ENCODE measurements at regions not wholly inside any gene's neighbourhood (a gene's known extent, or its start where the extent isn't known, plus 50 kb on each side); places are given as distances from the start of the nearest gene placed in this dataset.

DNA sequence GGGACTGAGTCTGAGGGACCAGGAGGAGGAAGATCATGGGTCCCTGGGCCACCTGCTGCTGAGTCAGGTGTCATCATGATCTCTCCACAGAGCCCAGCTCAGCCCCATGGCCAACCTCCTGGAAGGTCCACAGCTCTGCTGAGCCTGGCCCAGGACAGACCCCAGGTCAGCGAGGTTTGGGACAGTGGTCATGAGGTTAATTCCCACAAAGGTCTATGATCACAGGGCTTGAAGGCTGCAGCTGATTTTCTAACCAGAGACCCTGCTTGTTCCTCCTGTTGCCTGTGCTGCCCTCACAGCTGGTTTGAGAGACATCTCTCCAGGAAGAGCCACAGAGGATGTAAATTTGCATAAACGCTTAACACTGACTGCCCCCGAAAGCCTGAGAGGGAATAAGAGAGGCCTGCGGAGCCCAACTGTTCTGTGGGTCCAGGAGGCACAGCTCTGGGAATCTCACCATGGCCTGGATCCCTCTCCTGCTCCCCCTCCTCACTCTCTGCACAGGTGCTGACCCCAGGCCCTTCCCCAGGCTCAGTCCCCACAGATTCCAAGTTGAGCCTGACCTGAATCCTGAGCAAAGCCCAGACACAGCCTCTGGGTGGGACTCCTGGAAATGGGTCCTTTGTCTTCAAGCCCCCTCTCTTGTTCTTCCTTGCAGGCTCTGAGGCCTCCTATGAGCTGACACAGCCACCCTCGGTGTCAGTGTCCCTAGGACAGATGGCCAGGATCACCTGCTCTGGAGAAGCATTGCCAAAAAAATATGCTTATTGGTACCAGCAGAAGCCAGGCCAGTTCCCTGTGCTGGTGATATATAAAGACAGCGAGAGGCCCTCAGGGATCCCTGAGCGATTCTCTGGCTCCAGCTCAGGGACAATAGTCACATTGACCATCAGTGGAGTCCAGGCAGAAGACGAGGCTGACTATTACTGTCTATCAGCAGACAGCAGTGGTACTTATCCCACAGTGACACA, 102.8 kb downstream of the GGTLC2 start:
- intact Hi-C loops (cut with micrococcal nuclease), result loop anchor here (1.0 to 5.0 kb wide), 4 partner anchors 26 to 155 kb away; no protein-coding TSS in a partner anchor
- DNase-seq, result peak; percentile 77
- Mint-ChIP-seq H3K27me3 (no peaks in the 10 kb centered on the region), H3K4me1 (peaks cover 48% of the 10 kb centered on the region), H3K27ac (peak overlapping the region; percentile 77), H3K9me3 (ENCODE audit: insufficient read depth) (no peaks in the 10 kb centered on the region), H3K4me3 (peak overlapping the region; percentile 60)
- no peak for TF ChIP-seq EZH2 (IDR thresholded peaks at IDR 0.05; ENCODE audit: borderline replicate concordance, insufficient read depth, low read depth, low read length, poor library complexity, severe bottlenecking)
- TF ChIP-seq, protein P1, sequence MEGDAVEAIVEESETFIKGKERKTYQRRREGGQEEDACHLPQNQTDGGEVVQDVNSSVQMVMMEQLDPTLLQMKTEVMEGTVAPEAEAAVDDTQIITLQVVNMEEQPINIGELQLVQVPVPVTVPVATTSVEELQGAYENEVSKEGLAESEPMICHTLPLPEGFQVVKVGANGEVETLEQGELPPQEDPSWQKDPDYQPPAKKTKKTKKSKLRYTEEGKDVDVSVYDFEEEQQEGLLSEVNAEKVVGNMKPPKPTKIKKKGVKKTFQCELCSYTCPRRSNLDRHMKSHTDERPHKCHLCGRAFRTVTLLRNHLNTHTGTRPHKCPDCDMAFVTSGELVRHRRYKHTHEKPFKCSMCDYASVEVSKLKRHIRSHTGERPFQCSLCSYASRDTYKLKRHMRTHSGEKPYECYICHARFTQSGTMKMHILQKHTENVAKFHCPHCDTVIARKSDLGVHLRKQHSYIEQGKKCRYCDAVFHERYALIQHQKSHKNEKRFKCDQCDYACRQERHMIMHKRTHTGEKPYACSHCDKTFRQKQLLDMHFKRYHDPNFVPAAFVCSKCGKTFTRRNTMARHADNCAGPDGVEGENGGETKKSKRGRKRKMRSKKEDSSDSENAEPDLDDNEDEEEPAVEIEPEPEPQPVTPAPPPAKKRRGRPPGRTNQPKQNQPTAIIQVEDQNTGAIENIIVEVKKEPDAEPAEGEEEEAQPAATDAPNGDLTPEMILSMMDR (IDR thresholded peaks at IDR 0.05), result no peak
- peaks cover 33 to 40% of the 10 kb centered on the region in 2 donors for H3K4me1 ChIP-seq (ENCODE audit: control insufficient read depth in 2 of 2, insufficient read depth in 2 of 2, low read length in 2 of 2)
- H3K36me3 ChIP-seq (replicated peaks in 1 of 2; ENCODE audit: control extremely low read depth in 1 of 2, control insufficient read depth in 1 of 2, extremely low read depth in 1 of 2, insufficient read depth in 2 of 2, low read length in 1 of 2), result no peaks in the 10 kb centered on the region
- peaks cover 0 to 24% (median 0%) of the 10 kb centered on the region in 3 donors for H3K9me3 ChIP-seq (ENCODE audit: control extremely low read depth in 1 of 3, control insufficient read depth in 2 of 3, insufficient read depth in 1 of 3, low read length in 2 of 3)
- H3K79me2 ChIP-seq (ENCODE audit: control insufficient read depth, insufficient read depth, low read length), result no peaks in the 10 kb centered on the region
- peak; percentile 88 for ATAC-seq (ENCODE audit: low read depth)
- ChIA-PET CTCF (interaction anchor here (0.6 to 5.6 kb wide), 20 partner anchors 17 to 208 kb away, joined by 3 to 63 read pairs (median 14); no protein-coding TSS in a partner anchor), POLR2A (interaction anchor here (1.4 kb wide), 1 partner anchor 26 kb away, joined by 3 read pairs; no protein-coding TSS in a partner anchor)
- H2AFZ ChIP-seq (ENCODE audit: insufficient read depth, low read depth, low read length, poor library complexity, severe bottlenecking), result no peak overlapping the region
- H4K20me1 ChIP-seq (ENCODE audit: control insufficient read depth, insufficient read depth, low read length, poor library complexity, severe bottlenecking), result no peaks in the 10 kb centered on the region
- peak overlapping the region in 1 of 2 donors; percentile 27 for H3K27ac ChIP-seq (ENCODE audit: low read length in 2 of 2)
- peak overlapping the region; percentile 66 for H3K4me2 ChIP-seq (replicated peaks; ENCODE audit: low read depth, low read length, poor library complexity, severe bottlenecking)
- H3K27me3 ChIP-seq (replicated peaks in 1 of 4; ENCODE audit: control extremely low read depth in 1 of 4, control insufficient read depth in 3 of 4, insufficient read depth in 4 of 4, low read length in 3 of 4), result no peaks in the 10 kb centered on the region
- peak overlapping the region; percentile 27 for H3K9ac ChIP-seq (ENCODE audit: low read length)
- no peak overlapping the region for H3K4me3 ChIP-seq (ENCODE audit: control extremely low read depth in 1 of 5, extremely low read depth in 1 of 5, insufficient read depth in 1 of 5, low read depth in 2 of 5, low read length in 4 of 5)
- WGBS (ENCODE audit: insufficient coverage), result 33% methylated on average over 7 of the region's 8 CpGs
